ENCODE measurements at regions not wholly inside any gene's neighbourhood (a gene's known extent, or its start where the extent isn't known, plus 50 kb on each side); places are given as distances from the start of the nearest gene placed in this dataset.

DNA sequence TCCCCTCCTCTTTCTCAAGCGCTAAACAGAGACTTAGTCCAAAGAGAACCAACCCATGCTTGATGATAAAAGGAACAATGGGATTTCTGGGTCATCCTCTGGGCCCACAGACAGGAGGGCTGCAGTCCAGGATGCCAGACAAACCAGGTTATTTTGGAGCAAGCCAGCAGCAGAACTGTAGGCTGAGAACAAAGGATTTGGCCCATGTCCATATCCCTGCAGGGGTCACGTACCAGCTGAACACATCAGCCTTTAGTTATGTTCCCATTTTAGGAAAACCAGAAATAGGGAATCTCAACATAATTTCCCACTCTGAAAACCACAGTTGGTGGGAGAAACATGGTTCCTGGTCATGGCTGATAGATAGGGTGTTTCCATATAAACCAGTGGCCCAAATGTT is 533.6 kb upstream of the CADM1 start:
- H3K9ac ChIP-seq (ENCODE audit: insufficient read depth, low read length) = no peak overlapping the region
- H3K36me3 ChIP-seq (ENCODE audit: control insufficient read depth, insufficient read depth, low read length) = no peaks in the 10 kb centered on the region
- no peak for TF ChIP-seq EZH2 (IDR thresholded peaks at IDR 0.05; ENCODE audit: low read length, missing control alignments)
- TF ChIP-seq, protein P1, sequence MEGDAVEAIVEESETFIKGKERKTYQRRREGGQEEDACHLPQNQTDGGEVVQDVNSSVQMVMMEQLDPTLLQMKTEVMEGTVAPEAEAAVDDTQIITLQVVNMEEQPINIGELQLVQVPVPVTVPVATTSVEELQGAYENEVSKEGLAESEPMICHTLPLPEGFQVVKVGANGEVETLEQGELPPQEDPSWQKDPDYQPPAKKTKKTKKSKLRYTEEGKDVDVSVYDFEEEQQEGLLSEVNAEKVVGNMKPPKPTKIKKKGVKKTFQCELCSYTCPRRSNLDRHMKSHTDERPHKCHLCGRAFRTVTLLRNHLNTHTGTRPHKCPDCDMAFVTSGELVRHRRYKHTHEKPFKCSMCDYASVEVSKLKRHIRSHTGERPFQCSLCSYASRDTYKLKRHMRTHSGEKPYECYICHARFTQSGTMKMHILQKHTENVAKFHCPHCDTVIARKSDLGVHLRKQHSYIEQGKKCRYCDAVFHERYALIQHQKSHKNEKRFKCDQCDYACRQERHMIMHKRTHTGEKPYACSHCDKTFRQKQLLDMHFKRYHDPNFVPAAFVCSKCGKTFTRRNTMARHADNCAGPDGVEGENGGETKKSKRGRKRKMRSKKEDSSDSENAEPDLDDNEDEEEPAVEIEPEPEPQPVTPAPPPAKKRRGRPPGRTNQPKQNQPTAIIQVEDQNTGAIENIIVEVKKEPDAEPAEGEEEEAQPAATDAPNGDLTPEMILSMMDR (conservative IDR thresholded peaks at IDR 0.05 in 1 of 2, IDR thresholded peaks at IDR 0.05 in 1 of 2; ENCODE audit: low read depth in 1 of 2, low read length in 2 of 2) = no peak
- H3K79me2 ChIP-seq (ENCODE audit: control insufficient read depth, insufficient read depth, low read length) = no peaks in the 10 kb centered on the region
- no peaks in the 10 kb centered on the region for H3K9me3 ChIP-seq (ENCODE audit: control insufficient read depth, insufficient read depth, low read depth, low read length)
- no peaks in the 10 kb centered on the region for H3K27me3 ChIP-seq (ENCODE audit: control insufficient read depth, insufficient read depth, low read length)
- DNase-seq (ENCODE audit: low read depth in 2 of 2) = peak in 1 of 2 donors; percentile 41
- H3K4me3 ChIP-seq (replicated peaks in 1 of 4; ENCODE audit: control extremely low read depth in 1 of 4, insufficient read depth in 1 of 4, low read depth in 3 of 4, low read length in 4 of 4) = no peak overlapping the region
- H4K20me1 ChIP-seq (ENCODE audit: control insufficient read depth, extremely low read depth, insufficient read depth, low read length) = no peaks in the 10 kb centered on the region
- H3K27ac ChIP-seq (ENCODE audit: insufficient read depth, low read length) = no peak overlapping the region
- no peak overlapping the region for H3K4me2 ChIP-seq (ENCODE audit: extremely low read depth, insufficient read depth, low read length)
- no peak overlapping the region for H2AFZ ChIP-seq (ENCODE audit: low read length)
- no peaks in the 10 kb centered on the region for H3K4me1 ChIP-seq (ENCODE audit: control insufficient read depth, extremely low read depth, insufficient read depth, low read length)

- Histone ChIP-seq H3K27ac (ENCODE audit: insufficient read depth, low read length) (no peak overlapping the region), H3K27me3 (ENCODE audit: control insufficient read depth, insufficient read depth, low read length) (no peaks in the 10 kb centered on the region), H3K36me3 (ENCODE audit: control insufficient read depth, insufficient read depth, low read length) (no peaks in the 10 kb centered on the region), H3K4me1 (ENCODE audit: control insufficient read depth, extremely low read depth, insufficient read depth, low read length) (no peaks in the 10 kb centered on the region), H3K9ac (ENCODE audit: insufficient read depth, low read length) (no peak overlapping the region), H3K4me2 (ENCODE audit: extremely low read depth, insufficient read depth, low read length) (no peak overlapping the region), H4K20me1 (ENCODE audit: control insufficient read depth, extremely low read depth, insufficient read depth, low read length) (no peaks in the 10 kb centered on the region), H3K4me3 (replicated peaks in 1 of 4; ENCODE audit: control extremely low read depth in 1 of 4, insufficient read depth in 1 of 4, low read depth in 3 of 4, low read length in 4 of 4) (no peak overlapping the region), H2AFZ (ENCODE audit: low read length) (no peak overlapping the region), H3K79me2 (ENCODE audit: control insufficient read depth, insufficient read depth, low read length) (no peaks in the 10 kb centered on the region), H3K9me3 (ENCODE audit: control insufficient read depth, insufficient read depth, low read depth, low read length) (no peaks in the 10 kb centered on the region)
- TF ChIP-seq, protein P1 (conservative IDR thresholded peaks at IDR 0.05 in 1 of 2, IDR thresholded peaks at IDR 0.05 in 1 of 2; ENCODE audit: low read depth in 1 of 2, low read length in 2 of 2) = no peak
- TF ChIP-seq EZH2 (IDR thresholded peaks at IDR 0.05; ENCODE audit: low read length, missing control alignments) = no peak
- DNase-seq (ENCODE audit: low read depth in 2 of 2) = no peak
These were observed 531.8 kb upstream of the CADM1 start for GRCh38 chr11:116035977-116036376.

DNA sequence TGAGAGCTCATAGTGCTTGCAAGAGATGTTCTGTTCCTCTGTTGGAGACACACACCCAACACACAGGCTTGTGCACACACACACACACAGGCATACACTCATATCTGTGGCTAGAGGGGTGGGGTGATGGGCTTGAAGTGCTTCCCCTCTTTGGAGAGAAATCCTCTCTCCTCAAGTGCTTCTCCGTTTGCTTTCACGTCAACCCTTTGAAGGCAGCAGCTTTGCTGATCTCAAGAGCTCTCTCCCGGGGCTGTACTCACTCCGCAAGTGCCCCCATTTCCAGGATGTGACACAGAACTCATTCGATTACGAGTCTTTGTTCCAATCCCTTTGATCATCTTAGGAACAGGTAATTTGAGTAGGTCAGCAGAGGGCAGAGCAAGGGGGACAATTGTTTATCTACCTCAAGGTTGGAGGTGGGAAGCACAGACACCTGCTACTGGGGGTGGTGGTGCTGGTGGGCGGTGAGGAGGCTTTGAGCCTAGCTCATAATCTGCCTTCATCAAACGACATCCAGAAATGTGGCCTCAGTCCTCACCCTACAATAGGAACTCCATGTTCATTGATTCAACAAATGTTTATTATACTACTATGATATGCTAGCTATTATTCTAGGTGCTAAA is 529.8 kb upstream of the CADM1 start:
- Histone ChIP-seq H3K9ac (ENCODE audit: insufficient read depth, low read length) (no peak overlapping the region), H3K27ac (ENCODE audit: insufficient read depth, low read length) (no peak overlapping the region), H3K4me2 (ENCODE audit: extremely low read depth, insufficient read depth, low read length) (no peak overlapping the region), H3K27me3 (ENCODE audit: control insufficient read depth, insufficient read depth, low read length) (no peaks in the 10 kb centered on the region), H2AFZ (ENCODE audit: low read length) (no peak overlapping the region), H3K79me2 (ENCODE audit: control insufficient read depth, insufficient read depth, low read length) (no peaks in the 10 kb centered on the region), H3K9me3 (ENCODE audit: control insufficient read depth, insufficient read depth, low read depth, low read length) (no peaks in the 10 kb centered on the region), H4K20me1 (ENCODE audit: control insufficient read depth, extremely low read depth, insufficient read depth, low read length) (no peaks in the 10 kb centered on the region), H3K36me3 (ENCODE audit: control insufficient read depth, insufficient read depth, low read length) (no peaks in the 10 kb centered on the region), H3K4me1 (ENCODE audit: control insufficient read depth, extremely low read depth, insufficient read depth, low read length) (no peaks in the 10 kb centered on the region), H3K4me3 (replicated peaks in 1 of 4; ENCODE audit: control extremely low read depth in 1 of 4, insufficient read depth in 1 of 4, low read depth in 3 of 4, low read length in 4 of 4) (no peak overlapping the region)
- TF ChIP-seq EZH2 (IDR thresholded peaks at IDR 0.05; ENCODE audit: low read length, missing control alignments) = no peak
- TF ChIP-seq, protein P1 (conservative IDR thresholded peaks at IDR 0.05 in 1 of 2, IDR thresholded peaks at IDR 0.05 in 1 of 2; ENCODE audit: low read depth in 1 of 2, low read length in 2 of 2) = no peak
- DNase-seq (ENCODE audit: low read depth in 2 of 2) = no peak
